ENCODE measurements at regions not wholly inside any gene's neighbourhood (a gene's known extent, or its start where the extent isn't known, plus 50 kb on each side); places are given as distances from the start of the nearest gene placed in this dataset.

DNA sequence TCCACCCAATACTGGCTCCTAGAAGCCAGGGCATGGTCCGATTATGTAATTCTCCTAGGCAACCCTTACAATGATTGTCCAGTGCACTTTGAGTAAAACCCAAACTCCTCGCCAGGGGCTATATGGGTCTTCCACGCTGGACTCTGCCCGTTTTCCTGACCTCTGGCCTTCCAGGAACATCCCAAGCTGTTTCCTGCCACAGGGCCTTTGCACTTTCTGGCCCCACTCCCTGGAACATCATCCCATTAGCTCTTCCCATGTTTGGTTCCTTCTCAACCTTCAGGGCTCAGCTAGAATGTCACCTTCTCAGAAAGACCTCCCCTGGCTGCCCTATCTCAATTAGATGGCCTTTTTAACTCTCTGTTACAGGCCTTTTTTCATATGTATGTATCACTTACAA, 85.4 kb downstream of the IRF2BPL start:
- TF ChIP-seq POLR2AphosphoS5 (IDR thresholded peaks at IDR 0.05; ENCODE audit: low read depth, low read length) (no peak), EZH2 (IDR thresholded peaks at IDR 0.05) (no peak), TCF7L2 (IDR thresholded peaks at IDR 0.05; ENCODE audit: borderline replicate concordance, extremely low read depth, insufficient read depth, insufficient read length) (no peak), ZFX (IDR thresholded peaks at IDR 0.05) (no peak), POLR2A (IDR thresholded peaks at IDR 0.05; ENCODE audit: borderline replicate concordance, extremely low read depth, insufficient read depth, insufficient read length) (no peak), JUND (IDR thresholded peaks at IDR 0.05) (no peak), YY1 (IDR thresholded peaks at IDR 0.05; ENCODE audit: extremely low read depth, insufficient replicate concordance, low read depth, low read length) (no peak), SRF (IDR thresholded peaks at IDR 0.05; ENCODE audit: low read depth) (no peak), EZH2phosphoT487 (IDR thresholded peaks at IDR 0.05; ENCODE audit: borderline replicate concordance) (no peak), EGR1 (IDR thresholded peaks at IDR 0.05; ENCODE audit: low read depth) (no peak)
- TF ChIP-seq, protein P1, sequence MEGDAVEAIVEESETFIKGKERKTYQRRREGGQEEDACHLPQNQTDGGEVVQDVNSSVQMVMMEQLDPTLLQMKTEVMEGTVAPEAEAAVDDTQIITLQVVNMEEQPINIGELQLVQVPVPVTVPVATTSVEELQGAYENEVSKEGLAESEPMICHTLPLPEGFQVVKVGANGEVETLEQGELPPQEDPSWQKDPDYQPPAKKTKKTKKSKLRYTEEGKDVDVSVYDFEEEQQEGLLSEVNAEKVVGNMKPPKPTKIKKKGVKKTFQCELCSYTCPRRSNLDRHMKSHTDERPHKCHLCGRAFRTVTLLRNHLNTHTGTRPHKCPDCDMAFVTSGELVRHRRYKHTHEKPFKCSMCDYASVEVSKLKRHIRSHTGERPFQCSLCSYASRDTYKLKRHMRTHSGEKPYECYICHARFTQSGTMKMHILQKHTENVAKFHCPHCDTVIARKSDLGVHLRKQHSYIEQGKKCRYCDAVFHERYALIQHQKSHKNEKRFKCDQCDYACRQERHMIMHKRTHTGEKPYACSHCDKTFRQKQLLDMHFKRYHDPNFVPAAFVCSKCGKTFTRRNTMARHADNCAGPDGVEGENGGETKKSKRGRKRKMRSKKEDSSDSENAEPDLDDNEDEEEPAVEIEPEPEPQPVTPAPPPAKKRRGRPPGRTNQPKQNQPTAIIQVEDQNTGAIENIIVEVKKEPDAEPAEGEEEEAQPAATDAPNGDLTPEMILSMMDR (IDR thresholded peaks at IDR 0.05 in 2 of 3, conservative IDR thresholded peaks at IDR 0.05 in 1 of 3; ENCODE audit: borderline replicate concordance in 1 of 3, insufficient read depth in 1 of 3, low read depth in 2 of 3, low read length in 2 of 3) = no peak
- TF ChIP-seq, protein P2, sequence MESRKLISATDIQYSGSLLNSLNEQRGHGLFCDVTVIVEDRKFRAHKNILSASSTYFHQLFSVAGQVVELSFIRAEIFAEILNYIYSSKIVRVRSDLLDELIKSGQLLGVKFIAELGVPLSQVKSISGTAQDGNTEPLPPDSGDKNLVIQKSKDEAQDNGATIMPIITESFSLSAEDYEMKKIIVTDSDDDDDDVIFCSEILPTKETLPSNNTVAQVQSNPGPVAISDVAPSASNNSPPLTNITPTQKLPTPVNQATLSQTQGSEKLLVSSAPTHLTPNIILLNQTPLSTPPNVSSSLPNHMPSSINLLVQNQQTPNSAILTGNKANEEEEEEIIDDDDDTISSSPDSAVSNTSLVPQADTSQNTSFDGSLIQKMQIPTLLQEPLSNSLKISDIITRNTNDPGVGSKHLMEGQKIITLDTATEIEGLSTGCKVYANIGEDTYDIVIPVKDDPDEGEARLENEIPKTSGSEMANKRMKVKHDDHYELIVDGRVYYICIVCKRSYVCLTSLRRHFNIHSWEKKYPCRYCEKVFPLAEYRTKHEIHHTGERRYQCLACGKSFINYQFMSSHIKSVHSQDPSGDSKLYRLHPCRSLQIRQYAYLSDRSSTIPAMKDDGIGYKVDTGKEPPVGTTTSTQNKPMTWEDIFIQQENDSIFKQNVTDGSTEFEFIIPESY (IDR thresholded peaks at IDR 0.05; ENCODE audit: extremely low read depth, insufficient replicate concordance, low read length) = no peak
